HG03442 (cell line): ENCODE measurements at regions not wholly inside any gene's neighbourhood (a gene's known extent, or its start where the extent isn't known, plus 50 kb on each side); places are given as distances from the start of the nearest gene placed in this dataset.

Experiments used
- ATAC-seq: cut with Tn5 transposase; IDR thresholded peaks from one replicate; pipeline ENCODE4 v1.9.1; 2021; ENCODE audit warnings: mild to moderate bottlenecking, moderate library complexity; ENCODE audit not compliant: unreplicated experiment

GRCh38 chr9:4435197-4435596 is 55.1 kb upstream of the SLC1A1 start:
- ATAC-seq = no peak

GRCh38 chr9:4433379-4433778 is 56.9 kb upstream of the SLC1A1 start:
- ATAC-seq = no peak

DNA sequence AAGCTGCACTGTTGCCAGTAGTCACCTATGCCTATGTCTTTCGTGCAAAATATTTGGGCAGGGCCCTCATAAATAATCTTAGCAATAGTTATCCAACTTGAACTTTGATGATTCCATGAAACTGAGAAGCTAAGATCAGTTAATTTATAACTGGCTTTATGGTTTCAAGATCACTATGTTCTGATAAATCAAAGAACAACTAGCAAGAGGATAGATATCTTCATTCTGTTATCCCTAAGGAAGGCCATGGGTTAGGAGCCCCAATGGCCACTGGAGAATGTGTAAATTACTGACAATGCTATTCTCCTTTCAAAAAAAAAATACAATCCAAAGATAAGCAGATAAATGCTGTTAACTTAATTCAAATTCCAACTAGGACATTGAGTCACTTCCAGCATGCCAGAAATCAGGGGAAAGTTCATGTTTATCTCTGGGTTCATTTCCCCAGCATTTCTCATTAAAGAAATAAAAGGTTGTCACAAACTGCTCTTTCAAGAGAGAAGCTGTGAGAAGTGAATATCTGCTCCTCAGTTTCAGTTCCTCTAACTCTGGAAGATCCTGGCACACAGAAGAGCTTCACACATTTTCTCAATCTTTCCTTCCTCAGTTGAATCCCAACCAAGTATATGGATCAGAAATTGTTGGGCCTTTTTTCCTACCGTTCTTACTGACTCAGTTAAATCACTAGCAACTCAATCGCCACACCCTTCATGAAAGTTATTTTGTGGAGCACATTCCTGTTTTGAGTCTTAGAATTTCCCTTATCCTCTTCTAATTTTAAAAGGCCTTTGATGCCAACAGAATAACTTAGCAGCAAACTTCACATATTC is 59.6 kb upstream of the SLC1A1 start:
- peak; percentile 45 for ATAC-seq

GRCh38 chr9:4425319-4426045 is 64.8 kb upstream of the SLC1A1 start:
- ATAC-seq = no peak

DNA sequence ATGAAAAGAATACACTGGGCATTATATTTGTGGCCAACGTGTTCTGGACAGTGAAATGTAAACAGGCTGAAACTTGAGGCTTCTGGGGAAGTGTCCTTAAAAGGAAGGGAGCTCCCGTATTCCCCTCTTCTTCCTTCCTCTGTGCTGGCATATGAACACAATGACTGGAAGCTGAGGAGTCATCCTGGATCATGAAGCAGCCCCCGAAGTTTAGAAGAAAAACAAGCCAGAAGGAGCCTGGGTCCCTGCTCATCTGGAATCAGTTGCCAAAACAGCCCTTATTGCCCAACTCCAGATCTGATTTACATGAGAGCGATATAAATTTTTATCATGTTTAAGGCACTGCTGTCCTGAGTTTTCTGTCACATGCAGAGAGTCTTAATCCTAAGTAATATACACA is 65.4 kb upstream of the SLC1A1 start:
- no peak for ATAC-seq

DNA sequence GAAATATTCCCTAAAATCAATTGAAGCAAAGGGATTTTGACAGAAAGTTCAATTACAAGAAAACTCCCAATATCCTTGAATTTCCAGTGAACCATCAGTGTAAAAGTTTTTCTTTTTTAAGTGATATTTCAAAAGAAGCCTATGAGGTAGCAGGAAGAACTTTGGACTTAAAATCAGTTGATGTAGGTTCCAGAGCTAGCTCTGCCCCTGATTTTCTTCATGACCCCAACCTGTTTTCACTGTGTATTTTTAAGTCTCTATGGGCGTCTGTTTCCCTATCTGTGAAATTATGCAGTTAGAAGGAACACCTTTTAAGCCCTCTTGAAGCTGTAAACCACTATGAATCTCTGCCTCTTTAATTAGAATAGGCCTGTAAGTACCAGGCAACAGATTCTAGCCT is 66.2 kb upstream of the SLC1A1 start:
- no peak for ATAC-seq

DNA sequence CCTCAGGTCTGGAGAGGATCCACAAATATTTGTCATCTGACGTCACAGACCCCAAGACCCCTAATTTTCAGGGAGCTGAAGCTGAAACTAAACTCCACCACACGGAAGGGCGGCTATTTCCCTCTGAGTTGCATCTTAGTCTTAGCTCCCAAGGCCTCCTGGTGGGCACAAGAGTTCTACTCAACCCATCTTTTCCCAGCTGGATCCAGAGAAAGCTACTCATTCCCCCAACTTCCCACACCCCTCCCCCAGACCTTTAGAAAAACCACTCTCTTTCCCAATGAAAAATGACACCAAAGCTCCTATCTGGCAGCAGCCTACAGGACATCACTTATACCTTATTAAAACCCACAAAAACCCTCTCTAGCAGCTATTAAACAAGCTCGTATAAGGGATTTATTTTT is 67.1 kb upstream of the SLC1A1 start:
- ATAC-seq = no peak

- ATAC-seq = peak; percentile 71
Measured at GRCh38 chr9:4422495-4422894, 67.8 kb upstream of the SLC1A1 start.

DNA sequence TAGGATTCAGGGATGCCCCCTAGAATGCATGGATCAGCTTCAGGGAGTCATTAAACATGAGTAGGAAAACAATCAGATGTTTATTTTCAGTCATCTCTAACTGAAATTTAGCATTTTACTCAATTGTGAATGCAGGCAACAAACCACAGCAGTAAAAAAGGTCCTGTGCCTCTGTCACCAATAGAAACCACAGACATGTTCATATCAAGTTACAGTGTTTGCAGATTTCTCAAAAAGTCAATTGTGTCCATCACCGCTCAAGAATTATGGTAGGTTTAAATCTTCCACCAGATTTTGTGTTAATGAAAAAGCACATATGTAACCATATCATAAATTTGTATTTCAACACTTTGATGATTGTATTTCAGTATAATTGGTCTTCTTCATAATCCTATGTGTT is 68.4 kb upstream of the SLC1A1 start:
- no peak for ATAC-seq

GRCh38 chr9:4420351-4420750 is 69.9 kb upstream of the SLC1A1 start:
- ATAC-seq = no peak

GRCh38 chr9:4417578-4418325 is 72.5 kb upstream of the SLC1A1 start:
- no peak for ATAC-seq

- no peak for ATAC-seq
Measured at GRCh38 chr9:4416467-4416866, 73.8 kb upstream of the SLC1A1 start.

DNA sequence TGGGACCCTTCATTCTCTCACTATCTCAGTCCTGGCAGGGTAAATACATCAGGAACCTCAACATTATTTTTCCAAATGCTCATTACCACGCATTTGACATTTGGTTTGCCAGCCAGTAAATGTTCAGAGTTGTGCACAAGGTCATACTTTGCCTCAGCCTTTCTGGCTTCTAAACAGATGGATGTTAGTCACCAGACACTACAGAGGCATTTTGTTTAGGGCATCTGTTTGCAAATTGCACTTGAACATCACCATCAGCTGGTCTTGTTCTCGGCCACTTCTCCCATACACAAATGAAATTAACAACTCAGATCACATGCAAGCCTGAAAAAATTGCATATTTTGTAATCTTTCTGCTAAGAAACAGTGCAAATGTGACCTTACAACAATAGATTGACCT is 75.0 kb upstream of the SLC1A1 start:
- ATAC-seq = no peak

DNA sequence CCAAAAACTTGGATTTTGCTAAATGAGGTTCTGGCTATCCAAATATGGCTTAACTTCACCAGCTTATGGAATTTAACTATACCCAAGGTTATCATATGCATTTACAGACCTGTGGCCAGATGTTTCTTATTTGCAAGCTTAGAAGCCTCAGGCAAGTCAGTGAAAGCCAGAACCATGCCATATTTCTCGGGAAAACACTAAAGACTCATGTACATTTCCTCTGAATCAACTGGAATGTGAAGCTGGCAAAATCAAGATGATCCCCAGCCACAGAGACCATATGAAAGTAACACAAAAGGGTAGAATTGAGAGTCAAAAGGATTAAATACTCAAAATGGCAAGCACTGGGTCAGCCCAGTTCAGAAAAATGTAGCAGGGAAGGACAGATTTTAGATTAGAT is 76.4 kb upstream of the SLC1A1 start:
- ATAC-seq = no peak

DNA sequence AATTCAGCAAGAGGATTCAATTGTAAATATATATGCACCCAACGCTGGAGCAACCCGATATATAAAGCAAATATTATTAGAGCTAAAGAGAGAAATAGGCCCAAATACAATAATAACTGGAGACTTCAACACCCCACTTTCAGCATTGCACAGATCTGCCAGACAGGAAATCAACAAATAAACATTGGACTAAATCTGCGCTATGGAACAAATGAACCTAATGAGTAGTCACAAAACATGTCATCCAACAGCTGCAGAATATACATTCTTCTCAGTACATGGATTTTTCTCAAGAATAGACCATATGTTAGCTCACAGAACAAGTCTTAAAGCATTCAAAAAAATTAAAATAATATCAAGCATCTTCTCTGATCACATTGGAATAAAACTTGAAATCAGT is 86.1 kb upstream of the SLC1A1 start:
- ATAC-seq = no peak

- no peak for ATAC-seq
Measured at GRCh38 chr9:4402501-4402900, 87.8 kb upstream of the SLC1A1 start.

- ATAC-seq = no peak
Measured at GRCh38 chr9:4400731-4401130, 89.5 kb upstream of the SLC1A1 start.

DNA sequence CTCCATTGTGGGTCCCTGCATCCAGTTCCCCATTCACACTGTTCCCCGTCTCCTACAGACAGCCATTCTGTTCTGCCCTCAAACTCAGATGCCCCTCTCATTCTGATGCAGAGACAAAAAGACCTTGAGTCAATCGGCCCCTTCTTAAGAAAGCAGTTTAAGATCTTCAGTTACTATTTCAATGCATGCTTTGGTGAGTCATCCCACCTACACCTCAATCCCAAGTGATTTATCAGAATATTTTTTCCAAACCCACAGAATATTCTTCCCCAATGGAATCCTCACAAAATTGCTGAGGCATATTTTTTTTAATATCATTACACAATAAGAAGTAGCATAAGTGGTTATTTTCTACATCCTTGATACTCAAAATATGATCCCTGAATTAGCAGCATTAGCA is 92.4 kb upstream of the SLC1A1 start:
- no peak for ATAC-seq

- ATAC-seq = no peak
Measured at GRCh38 chr9:4393806-4394523, 94.1 kb upstream of the GLIS3 start.

GRCh38 chr9:4389755-4390154 is 89.9 kb upstream of the GLIS3 start:
- ATAC-seq = no peak

DNA sequence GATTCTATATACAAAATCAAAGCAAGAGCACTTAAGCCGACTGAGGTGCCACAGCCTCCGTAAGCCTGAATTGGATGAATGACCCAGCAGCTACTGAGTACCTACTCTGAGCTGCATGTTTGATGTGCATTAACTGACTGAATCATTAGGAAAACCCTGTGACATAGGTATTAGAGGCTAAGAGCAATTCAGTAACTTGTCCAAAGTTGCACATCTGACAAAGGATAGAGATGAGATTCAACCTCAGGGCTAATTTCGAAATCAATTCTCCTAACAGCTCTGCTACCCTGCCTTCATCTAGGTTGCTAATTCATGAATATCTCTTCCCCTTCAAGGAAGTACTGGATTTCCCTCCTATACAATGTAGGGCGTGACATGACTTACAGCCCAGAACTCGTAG is 89.1 kb upstream of the GLIS3 start:
- ATAC-seq = no peak
